HEK293 (cell line): ENCODE measurements at regions not wholly inside any gene's neighbourhood (a gene's known extent, or its start where the extent isn't known, plus 50 kb on each side); places are given as distances from the start of the nearest gene placed in this dataset.

Source experiments
- YY1 ChIP-seq: fragments of 450-650 bp; formaldehyde crosslinking; IDR thresholded peaks from 2 replicates; pipeline ENCODE4 v1.5.1; 2018; ENCODE audit warnings: missing biosample characterization, missing genetic modification characterization
- ZNF140 ChIP-seq: fragments of 450-650 bp; formaldehyde crosslinking; IDR thresholded peaks from 2 replicates; pipeline ENCODE4 v1.5.1; 2016; ENCODE audit warnings: missing biosample characterization, missing genetic modification characterization
- ZNF24 ChIP-seq: fragments of 450-650 bp; formaldehyde crosslinking; IDR thresholded peaks from 2 replicates; pipeline ENCODE4 v1.5.1; 2016; ENCODE audit warnings: missing biosample characterization, missing genetic modification characterization
- TF ChIP-seq, protein P1 (sequence below): fragments of 450-650 bp; formaldehyde crosslinking; conservative IDR thresholded peaks from 2 replicates; pipeline ENCODE4 v1.5.1; 2016; ENCODE audit warnings: low read depth, missing biosample characterization, missing genetic modification characterization
- TF ChIP-seq, protein P2 (sequence below): fragments of 450-650 bp; formaldehyde crosslinking; IDR thresholded peaks from 2 replicates; pipeline ENCODE4 v1.5.1; 2016; ENCODE audit warnings: missing biosample characterization, missing genetic modification characterization
- TF ChIP-seq, protein P3 (sequence below): fragments of 450-650 bp; formaldehyde crosslinking; IDR thresholded peaks from 2 replicates; pipeline ENCODE4 v1.5.1; 2016; ENCODE audit warnings: missing biosample characterization, missing genetic modification characterization, borderline replicate concordance

DNA sequence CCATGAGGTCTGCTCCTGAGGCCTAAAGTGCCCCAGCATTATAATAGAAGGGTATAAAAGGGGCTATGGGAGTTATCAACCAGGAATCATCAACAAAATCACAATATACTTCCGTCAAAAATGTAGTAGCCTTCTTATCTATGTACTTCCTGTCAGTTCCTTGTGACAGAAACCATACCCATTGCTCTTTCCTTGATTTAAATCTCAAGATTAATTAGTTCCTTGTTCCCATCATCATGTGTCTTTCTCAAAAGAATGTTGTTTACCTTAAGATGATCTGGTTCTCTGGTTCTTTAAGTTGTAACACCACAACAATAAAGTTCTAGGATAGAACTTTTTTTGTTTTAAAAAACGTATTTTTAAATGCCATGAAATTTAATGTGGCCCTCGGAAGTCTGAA is 833.3 kb downstream of the LTN1 start:
- TF ChIP-seq, protein P1, sequence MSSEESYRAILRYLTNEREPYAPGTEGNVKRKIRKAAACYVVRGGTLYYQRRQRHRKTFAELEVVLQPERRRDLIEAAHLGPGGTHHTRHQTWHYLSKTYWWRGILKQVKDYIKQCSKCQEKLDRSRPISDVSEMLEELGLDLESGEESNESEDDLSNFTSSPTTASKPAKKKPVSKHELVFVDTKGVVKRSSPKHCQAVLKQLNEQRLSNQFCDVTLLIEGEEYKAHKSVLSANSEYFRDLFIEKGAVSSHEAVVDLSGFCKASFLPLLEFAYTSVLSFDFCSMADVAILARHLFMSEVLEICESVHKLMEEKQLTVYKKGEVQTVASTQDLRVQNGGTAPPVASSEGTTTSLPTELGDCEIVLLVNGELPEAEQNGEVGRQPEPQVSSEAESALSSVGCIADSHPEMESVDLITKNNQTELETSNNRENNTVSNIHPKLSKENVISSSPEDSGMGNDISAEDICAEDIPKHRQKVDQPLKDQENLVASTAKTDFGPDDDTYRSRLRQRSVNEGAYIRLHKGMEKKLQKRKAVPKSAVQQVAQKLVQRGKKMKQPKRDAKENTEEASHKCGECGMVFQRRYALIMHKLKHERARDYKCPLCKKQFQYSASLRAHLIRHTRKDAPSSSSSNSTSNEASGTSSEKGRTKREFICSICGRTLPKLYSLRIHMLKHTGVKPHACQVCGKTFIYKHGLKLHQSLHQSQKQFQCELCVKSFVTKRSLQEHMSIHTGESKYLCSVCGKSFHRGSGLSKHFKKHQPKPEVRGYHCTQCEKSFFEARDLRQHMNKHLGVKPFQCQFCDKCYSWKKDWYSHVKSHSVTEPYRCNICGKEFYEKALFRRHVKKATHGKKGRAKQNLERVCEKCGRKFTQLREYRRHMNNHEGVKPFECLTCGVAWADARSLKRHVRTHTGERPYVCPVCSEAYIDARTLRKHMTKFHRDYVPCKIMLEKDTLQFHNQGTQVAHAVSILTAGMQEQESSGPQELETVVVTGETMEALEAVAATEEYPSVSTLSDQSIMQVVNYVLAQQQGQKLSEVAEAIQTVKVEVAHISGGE (tag by site-specific recombination), result no peak
- TF ChIP-seq YY1 (no peak), ZNF140 (tag by site-specific recombination) (no peak), ZNF24 (no peak)
- TF ChIP-seq, protein P2, sequence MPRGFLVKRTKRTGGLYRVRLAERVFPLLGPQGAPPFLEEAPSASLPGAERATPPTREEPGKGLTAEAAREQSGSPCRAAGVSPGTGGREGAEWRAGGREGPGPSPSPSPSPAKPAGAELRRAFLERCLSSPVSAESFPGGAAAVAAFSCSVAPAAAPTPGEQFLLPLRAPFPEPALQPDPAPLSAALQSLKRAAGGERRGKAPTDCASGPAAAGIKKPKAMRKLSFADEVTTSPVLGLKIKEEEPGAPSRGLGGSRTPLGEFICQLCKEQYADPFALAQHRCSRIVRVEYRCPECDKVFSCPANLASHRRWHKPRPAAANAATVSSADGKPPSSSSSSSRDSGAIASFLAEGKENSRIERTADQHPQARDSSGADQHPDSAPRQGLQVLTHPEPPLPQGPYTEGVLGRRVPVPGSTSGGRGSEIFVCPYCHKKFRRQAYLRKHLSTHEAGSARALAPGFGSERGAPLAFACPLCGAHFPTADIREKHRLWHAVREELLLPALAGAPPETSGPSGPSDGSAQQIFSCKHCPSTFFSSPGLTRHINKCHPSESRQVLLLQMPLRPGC (tag by site-specific recombination), result no peak
- TF ChIP-seq, protein P3, sequence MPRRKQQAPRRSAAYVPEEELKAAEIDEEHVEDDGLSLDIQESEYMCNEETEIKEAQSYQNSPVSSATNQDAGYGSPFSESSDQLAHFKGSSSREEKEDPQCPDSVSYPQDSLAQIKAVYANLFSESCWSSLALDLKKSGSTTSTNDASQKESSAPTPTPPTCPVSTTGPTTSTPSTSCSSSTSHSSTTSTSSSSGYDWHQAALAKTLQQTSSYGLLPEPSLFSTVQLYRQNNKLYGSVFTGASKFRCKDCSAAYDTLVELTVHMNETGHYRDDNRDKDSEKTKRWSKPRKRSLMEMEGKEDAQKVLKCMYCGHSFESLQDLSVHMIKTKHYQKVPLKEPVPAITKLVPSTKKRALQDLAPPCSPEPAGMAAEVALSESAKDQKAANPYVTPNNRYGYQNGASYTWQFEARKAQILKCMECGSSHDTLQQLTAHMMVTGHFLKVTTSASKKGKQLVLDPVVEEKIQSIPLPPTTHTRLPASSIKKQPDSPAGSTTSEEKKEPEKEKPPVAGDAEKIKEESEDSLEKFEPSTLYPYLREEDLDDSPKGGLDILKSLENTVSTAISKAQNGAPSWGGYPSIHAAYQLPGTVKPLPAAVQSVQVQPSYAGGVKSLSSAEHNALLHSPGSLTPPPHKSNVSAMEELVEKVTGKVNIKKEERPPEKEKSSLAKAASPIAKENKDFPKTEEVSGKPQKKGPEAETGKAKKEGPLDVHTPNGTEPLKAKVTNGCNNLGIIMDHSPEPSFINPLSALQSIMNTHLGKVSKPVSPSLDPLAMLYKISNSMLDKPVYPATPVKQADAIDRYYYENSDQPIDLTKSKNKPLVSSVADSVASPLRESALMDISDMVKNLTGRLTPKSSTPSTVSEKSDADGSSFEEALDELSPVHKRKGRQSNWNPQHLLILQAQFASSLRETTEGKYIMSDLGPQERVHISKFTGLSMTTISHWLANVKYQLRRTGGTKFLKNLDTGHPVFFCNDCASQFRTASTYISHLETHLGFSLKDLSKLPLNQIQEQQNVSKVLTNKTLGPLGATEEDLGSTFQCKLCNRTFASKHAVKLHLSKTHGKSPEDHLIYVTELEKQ (tag by site-specific recombination), result no peak
